GM23248 (cell line): ENCODE measurements at regions not wholly inside any gene's neighbourhood (a gene's known extent, or its start where the extent isn't known, plus 50 kb on each side); places are given as distances from the start of the nearest gene placed in this dataset.

ENCODE experiments used
- EZH2 ChIP-seq: fragments of 200-600 bp; sonication (generic); IDR thresholded peaks from 2 replicates; pipeline ENCODE4 v1.6.1; 2018; ENCODE audit warnings: antibody characterized with exemption, mild to moderate bottlenecking; ENCODE audit not compliant: insufficient read depth, poor library complexity, severe bottlenecking
- EZH2phosphoT487 ChIP-seq: fragments of 200-600 bp; sonication (generic); IDR thresholded peaks from 2 replicates; pipeline ENCODE4 v1.6.1; 2018; ENCODE audit warnings: antibody characterized with exemption, moderate library complexity, mild to moderate bottlenecking, low read depth; ENCODE audit not compliant: insufficient read depth

- no peak for TF ChIP-seq EZH2
- no peak for TF ChIP-seq EZH2phosphoT487
Observed at GRCh38 chr2:126765395-126765794, 109.4 kb downstream of the GYPC start.
